ENCODE measurements at regions not wholly inside any gene's neighbourhood (a gene's known extent, or its start where the extent isn't known, plus 50 kb on each side); places are given as distances from the start of the nearest gene placed in this dataset.
"Not testable (repeated sequence)": the region's sequence is repeated elsewhere in the genome, so short reads cannot be mapped to it uniquely, and the experiment has no call there.

DNA sequence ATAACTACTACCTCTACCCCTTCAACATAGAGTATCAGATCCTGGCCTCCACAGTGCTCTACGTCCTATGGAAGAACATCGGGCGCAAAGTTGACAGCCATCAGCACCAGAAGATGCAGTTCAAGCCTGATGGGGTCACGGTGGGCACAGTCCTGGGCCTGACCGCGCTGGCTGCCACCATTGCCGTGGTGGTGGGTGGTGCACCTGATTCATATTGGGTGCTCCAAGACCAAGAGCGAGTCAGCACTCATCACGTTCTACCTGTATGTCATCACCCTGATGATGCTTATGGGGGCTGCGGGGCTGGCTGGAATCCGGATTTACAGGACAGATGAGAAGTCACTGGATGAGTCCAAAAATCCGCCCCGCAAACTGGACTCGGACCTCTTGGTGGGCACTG is 846.4 kb downstream of the RPIA start:
- not testable (repeated sequence) for H3K27me3 Mint-ChIP-seq (ENCODE audit: low read depth); DNase-seq (ENCODE audit: low spot score in 2 of 2, unreplicated experiment in 2 of 2); H3K9me3 Mint-ChIP-seq; H3K4me1 Mint-ChIP-seq; H3K4me3 Mint-ChIP-seq; H3K27ac Mint-ChIP-seq; H3K36me3 Mint-ChIP-seq

DNA sequence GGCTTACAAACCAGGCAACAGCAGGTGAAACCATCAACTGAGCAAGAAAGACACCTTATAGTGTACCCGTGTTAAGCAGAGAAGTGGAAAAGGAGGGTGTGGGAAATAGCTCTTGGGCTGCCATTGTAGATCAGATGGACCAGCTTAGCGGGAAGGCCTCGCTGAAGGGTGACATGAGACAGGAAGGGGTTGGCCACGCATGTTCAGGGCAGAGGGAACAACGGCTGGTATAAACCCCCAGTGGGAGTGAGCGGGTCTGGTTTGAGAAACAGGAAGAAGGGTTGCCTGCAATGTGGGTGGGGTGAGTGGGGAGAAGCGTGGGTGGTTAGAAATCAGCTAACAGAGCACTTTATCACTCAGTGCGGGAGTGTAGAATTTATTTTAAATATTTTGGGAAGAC is 852.6 kb downstream of the RPIA start:
- not testable (repeated sequence) for H3K27me3 Mint-ChIP-seq (ENCODE audit: low read depth); H3K9me3 Mint-ChIP-seq; H3K27ac Mint-ChIP-seq; H3K4me3 Mint-ChIP-seq; DNase-seq (ENCODE audit: low spot score in 2 of 2, unreplicated experiment in 2 of 2); H3K4me1 Mint-ChIP-seq; H3K36me3 Mint-ChIP-seq

GRCh38 chr2:89579154-89579553 is 887.7 kb downstream of the RPIA start:
- not testable (repeated sequence) for H3K36me3 Mint-ChIP-seq; H3K4me3 Mint-ChIP-seq; H3K4me1 Mint-ChIP-seq; DNase-seq (ENCODE audit: low spot score in 2 of 2, unreplicated experiment in 2 of 2); H3K27me3 Mint-ChIP-seq (ENCODE audit: low read depth); H3K9me3 Mint-ChIP-seq; H3K27ac Mint-ChIP-seq

DNA sequence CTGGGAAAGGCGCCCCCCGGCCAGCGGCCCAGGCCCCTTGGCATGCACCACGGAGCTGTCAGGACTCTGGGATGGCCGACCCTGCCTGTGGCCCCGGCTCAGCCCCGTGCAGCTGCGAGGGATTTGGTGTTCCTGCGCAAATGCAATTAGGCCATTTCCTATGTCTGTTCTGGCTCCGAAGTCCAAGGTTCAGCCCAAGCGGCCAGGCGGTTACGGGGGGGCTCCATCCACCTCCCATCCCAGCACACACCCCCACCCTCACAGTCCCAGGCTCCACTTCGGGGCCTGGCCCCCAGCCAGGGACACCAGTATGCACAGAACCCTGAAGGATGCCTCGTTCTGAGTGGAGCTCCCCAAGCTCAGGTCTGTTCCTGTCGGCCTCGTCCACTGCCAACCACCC is 891.3 kb downstream of the RPIA start:
- not testable (repeated sequence) for H3K4me3 Mint-ChIP-seq, H3K36me3 Mint-ChIP-seq

DNA sequence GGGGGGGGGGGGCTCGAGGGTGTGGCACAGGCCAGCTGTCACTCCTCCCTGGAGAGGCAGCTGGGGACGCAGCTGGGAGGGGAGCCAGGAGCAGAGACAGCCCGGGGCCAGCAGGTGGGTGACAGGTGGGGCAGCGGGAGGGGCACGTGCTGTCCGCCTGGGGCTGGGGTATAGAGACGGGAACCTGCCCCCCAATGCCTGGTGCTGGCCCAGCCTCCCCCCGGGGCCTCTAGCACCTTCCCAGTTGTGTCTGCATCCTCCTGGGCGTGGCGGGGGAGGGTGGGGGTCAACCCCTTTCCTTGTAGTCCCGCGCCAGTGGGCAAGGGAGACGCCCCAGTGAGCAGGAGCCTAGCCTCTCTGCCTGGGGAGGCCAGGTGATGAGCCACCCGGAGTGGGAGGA is 892.6 kb downstream of the RPIA start:
- not testable (repeated sequence) for H3K9me3 Mint-ChIP-seq; H3K27me3 Mint-ChIP-seq (ENCODE audit: low read depth); H3K4me3 Mint-ChIP-seq; H3K27ac Mint-ChIP-seq; H3K36me3 Mint-ChIP-seq; H3K4me1 Mint-ChIP-seq; DNase-seq (ENCODE audit: low spot score in 2 of 2, unreplicated experiment in 2 of 2)

More for the DNA sequence above, 891.3 kb downstream of the RPIA start:
- not testable (repeated sequence) for DNase-seq (ENCODE audit: low spot score in 2 of 2, unreplicated experiment in 2 of 2); H3K9me3 Mint-ChIP-seq; H3K27ac Mint-ChIP-seq; H3K4me1 Mint-ChIP-seq; H3K27me3 Mint-ChIP-seq (ENCODE audit: low read depth)

- H3K9me3 Mint-ChIP-seq; H3K4me3 Mint-ChIP-seq; H3K27ac Mint-ChIP-seq; H3K36me3 Mint-ChIP-seq; DNase-seq (ENCODE audit: low spot score in 2 of 2, unreplicated experiment in 2 of 2); H3K4me1 Mint-ChIP-seq; H3K27me3 Mint-ChIP-seq (ENCODE audit: low read depth): not testable (repeated sequence)
Measured at GRCh38 chr2:89584868-89585557, 893.5 kb downstream of the RPIA start.

GRCh38 chr2:89585558-89585920 is 894.1 kb downstream of the RPIA start:
- not testable (repeated sequence) for H3K36me3 Mint-ChIP-seq; H3K9me3 Mint-ChIP-seq; H3K4me1 Mint-ChIP-seq; H3K27ac Mint-ChIP-seq; DNase-seq (ENCODE audit: low spot score in 2 of 2, unreplicated experiment in 2 of 2); H3K4me3 Mint-ChIP-seq; H3K27me3 Mint-ChIP-seq (ENCODE audit: low read depth)

- peaks cover 14% of the 10 kb centered on the region for H3K9me3 Mint-ChIP-seq
- not testable (repeated sequence) for H3K27ac Mint-ChIP-seq; H3K4me1 Mint-ChIP-seq; DNase-seq (ENCODE audit: low spot score in 2 of 2, unreplicated experiment in 2 of 2); H3K4me3 Mint-ChIP-seq; H3K27me3 Mint-ChIP-seq (ENCODE audit: low read depth); H3K36me3 Mint-ChIP-seq
Measured at GRCh38 chr2:89599843-89600242, 908.4 kb downstream of the RPIA start.

DNA sequence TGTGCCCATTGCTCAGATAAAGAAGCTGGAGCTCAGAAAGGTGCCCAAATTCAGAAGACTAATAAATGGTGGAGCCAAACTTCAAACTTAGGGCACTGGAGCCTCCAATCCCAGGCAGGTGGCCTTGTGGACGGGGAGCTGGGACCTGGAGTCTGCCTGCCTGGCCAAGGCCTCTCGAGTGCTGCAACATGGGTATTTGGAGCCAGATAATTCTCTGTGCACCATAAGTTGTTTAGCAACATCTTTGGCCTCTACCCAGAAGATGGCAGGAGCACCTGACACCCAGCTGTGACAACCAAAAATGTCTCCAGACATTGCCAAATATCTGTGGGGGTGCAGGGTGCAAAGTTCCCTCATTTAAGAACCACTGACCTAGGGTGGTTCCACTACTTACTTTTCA is 915.0 kb downstream of the RPIA start:
- not testable (repeated sequence) for H3K36me3 Mint-ChIP-seq; H3K27me3 Mint-ChIP-seq (ENCODE audit: low read depth); DNase-seq (ENCODE audit: low spot score in 2 of 2, unreplicated experiment in 2 of 2); H3K27ac Mint-ChIP-seq; H3K4me3 Mint-ChIP-seq; H3K4me1 Mint-ChIP-seq
- peaks cover 18% of the 10 kb centered on the region for H3K9me3 Mint-ChIP-seq

DNA sequence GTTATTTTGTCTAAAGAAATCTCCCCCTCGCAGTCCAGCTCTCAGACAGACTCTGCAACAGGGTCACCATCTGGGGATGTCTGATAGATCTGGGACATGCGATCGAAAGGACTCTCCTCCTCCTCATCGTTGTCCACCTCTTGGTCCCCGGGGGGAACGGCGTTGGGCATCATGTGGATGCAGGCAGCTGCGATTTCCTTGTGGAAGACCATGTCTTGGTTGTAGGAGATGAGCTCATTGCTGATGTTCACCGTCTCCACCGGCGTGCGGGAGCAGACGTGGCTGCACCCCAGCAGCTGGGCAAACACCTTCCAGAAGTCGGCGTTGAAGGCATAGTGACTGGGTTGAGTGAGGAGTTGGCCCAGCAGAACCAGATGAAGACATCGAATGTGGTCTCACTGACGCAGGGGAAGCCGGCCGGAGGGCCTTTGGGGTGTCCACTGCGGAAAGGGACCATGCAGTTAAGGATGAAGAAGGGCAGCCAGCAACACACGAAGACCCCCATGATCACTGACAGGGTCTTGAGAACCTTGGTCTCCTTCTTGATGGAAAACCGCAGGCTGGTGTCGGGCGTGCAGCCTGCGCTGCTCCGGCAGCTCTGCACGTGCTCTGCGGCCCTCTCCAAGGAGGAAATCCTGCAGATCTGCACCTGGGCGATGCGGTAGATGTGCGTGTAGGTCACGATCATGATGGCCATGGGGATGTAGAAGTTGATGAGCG is 918.9 kb downstream of the RPIA start:
- peaks cover 22% of the 10 kb centered on the region for H3K9me3 Mint-ChIP-seq
- not testable (repeated sequence) for H3K27ac Mint-ChIP-seq; H3K36me3 Mint-ChIP-seq; DNase-seq (ENCODE audit: low spot score in 2 of 2, unreplicated experiment in 2 of 2); H3K4me1 Mint-ChIP-seq; H3K27me3 Mint-ChIP-seq (ENCODE audit: low read depth); H3K4me3 Mint-ChIP-seq

DNA sequence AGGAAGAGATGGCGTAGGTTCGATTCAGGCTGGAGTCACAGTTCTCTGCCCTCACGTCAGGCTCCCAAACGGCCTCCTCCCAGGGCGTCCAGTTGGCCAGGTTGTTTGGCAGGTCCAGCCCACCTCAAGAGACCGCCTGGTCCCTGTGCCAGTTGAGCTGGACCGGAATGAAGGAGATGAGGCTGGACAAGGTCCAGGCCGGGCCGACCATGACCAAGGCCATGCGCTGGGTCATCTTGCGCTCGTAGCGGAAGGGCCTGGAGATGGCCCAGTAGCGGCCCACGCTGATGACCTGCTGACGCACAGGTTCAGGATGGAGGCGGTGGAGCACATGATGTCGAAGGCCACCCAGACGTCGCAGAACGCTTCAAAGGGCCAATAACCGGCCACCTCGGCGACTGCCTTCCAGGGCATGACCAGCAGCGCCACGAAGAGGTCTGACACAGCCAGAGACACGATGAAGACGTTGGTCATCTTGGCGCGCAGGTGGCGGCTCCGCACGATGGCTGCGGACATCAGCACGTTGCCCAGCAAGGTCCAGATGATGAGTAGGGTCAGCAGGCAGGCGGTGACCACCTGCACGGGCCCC is 919.5 kb downstream of the RPIA start:
- not testable (repeated sequence) for H3K4me3 Mint-ChIP-seq; H3K36me3 Mint-ChIP-seq; H3K27me3 Mint-ChIP-seq (ENCODE audit: low read depth); H3K4me1 Mint-ChIP-seq; DNase-seq (ENCODE audit: low spot score in 2 of 2, unreplicated experiment in 2 of 2); H3K27ac Mint-ChIP-seq
- H3K9me3 Mint-ChIP-seq, result peaks cover 23% of the 10 kb centered on the region

- H3K27me3 Mint-ChIP-seq (ENCODE audit: low read depth); H3K4me1 Mint-ChIP-seq; H3K36me3 Mint-ChIP-seq; DNase-seq (ENCODE audit: low spot score in 2 of 2, unreplicated experiment in 2 of 2); H3K4me3 Mint-ChIP-seq; H3K27ac Mint-ChIP-seq: not testable (repeated sequence)
- H3K9me3 Mint-ChIP-seq, result peaks cover 23% of the 10 kb centered on the region
Measured at GRCh38 chr2:89611710-89612109, 920.2 kb downstream of the RPIA start.

DNA sequence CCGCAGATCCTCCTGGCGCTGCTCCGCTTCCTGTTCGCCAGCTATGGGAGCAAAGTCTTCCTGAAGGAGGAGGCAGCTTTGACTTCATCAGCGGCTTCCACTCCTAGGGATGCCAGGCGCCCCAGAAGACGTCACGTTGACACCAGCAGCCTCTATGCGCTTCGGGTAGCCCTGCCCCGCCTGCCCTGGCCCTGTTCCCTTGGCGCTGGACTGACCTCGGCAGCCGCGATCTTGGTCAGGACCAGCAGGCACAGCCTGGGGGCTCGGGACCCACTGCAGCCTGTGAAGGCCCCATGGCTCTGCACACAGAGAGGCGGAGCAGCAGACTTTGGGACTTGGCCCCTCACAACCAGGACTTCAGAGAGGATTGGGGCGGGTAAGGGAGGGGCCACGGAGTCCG is 957.8 kb downstream of the RPIA start:
- not testable (repeated sequence) for H3K4me1 Mint-ChIP-seq; H3K36me3 Mint-ChIP-seq; H3K4me3 Mint-ChIP-seq; DNase-seq (ENCODE audit: low spot score in 2 of 2, unreplicated experiment in 2 of 2); H3K27ac Mint-ChIP-seq; H3K27me3 Mint-ChIP-seq (ENCODE audit: low read depth)
- peaks cover 11% of the 10 kb centered on the region for H3K9me3 Mint-ChIP-seq

- H3K36me3 Mint-ChIP-seq; H3K27me3 Mint-ChIP-seq (ENCODE audit: low read depth); H3K27ac Mint-ChIP-seq; DNase-seq (ENCODE audit: low spot score in 2 of 2, unreplicated experiment in 2 of 2); H3K4me1 Mint-ChIP-seq; H3K4me3 Mint-ChIP-seq: not testable (repeated sequence)
- peaks cover 78% of the 10 kb centered on the region for H3K9me3 Mint-ChIP-seq
Measured at GRCh38 chr2:89679254-89679653, 987.8 kb downstream of the RPIA start.

Data from mesothelial cell of epicardium (in vitro differentiated cells).